HEK293 (cell line): ENCODE measurements at regions not wholly inside any gene's neighbourhood (a gene's known extent, or its start where the extent isn't known, plus 50 kb on each side); places are given as distances from the start of the nearest gene placed in this dataset.

Source experiments
- CTCF ChIA-PET: fragments of 350-600 bp; formaldehyde crosslinking; extraction: SDS; loops from one replicate; lab custom pipeline; 2021; ENCODE audit warnings: antibody characterized with exemption; lab: Yijun Ruan, JAX
- POLR2A ChIA-PET: fragments of 300-600 bp; formaldehyde crosslinking; extraction: SDS; loops from one replicate; lab custom pipeline; 2020; ENCODE audit warnings: antibody characterized with exemption, inconsistent platforms; lab: Yijun Ruan, JAX
- H3K27ac ChIP-seq: fragments of 200-500 bp; sonication (Bioruptor generic); 2 replicates; pipeline ENCODE4 v1.5.1; 2014; ENCODE audit warnings: low read depth, low read length, control low read depth, inconsistent platforms; ENCODE audit errors: extremely low read depth
- H3K36me3 ChIP-seq, 2 experiments: fragments of 200-500 bp in 1 of 2; sonication (Bioruptor generic) in 1 of 2; 1 replicate in 1 of 2; 2 replicates in 1 of 2; pipeline ENCODE4 v1.5.1; 2014 to 2017; ENCODE audit warnings: inconsistent platforms in 2 of 2, low read length in 2 of 2; ENCODE audit not compliant: control insufficient read depth in 2 of 2, insufficient read depth in 1 of 2
- H3K4me1 ChIP-seq: fragments of 200-500 bp; sonication (Bioruptor generic); 2 replicates; pipeline ENCODE4 v1.5.1; 2014; ENCODE audit warnings: mild to moderate bottlenecking, low read length, inconsistent platforms; ENCODE audit not compliant: control insufficient read depth, insufficient read depth
- H3K4me3 ChIP-seq: 2 replicates; pipeline ENCODE4 v1.5.1; 2011; ENCODE audit warnings: low read depth, mild to moderate bottlenecking, control low read depth, low read length, moderate library complexity
- H3K9me3 ChIP-seq: fragments of 200-500 bp; sonication (Bioruptor generic); 2 replicates; pipeline ENCODE4 v1.5.1; 2014; ENCODE audit warnings: low read depth, low read length, inconsistent platforms; ENCODE audit not compliant: control insufficient read depth, insufficient read depth
- ATF2 ChIP-seq: fragments of 450-650 bp; formaldehyde crosslinking; IDR thresholded peaks from 2 replicates; pipeline ENCODE4 v1.5.1; 2016; ENCODE audit warnings: missing biosample characterization, missing genetic modification characterization, low read depth
- BCL11A ChIP-seq: fragments of 450-650 bp; formaldehyde crosslinking; IDR thresholded peaks from 2 replicates; pipeline ENCODE4 v1.5.1; 2016; ENCODE audit warnings: low read depth, missing biosample characterization, missing genetic modification characterization
- REPIN1 ChIP-seq: fragments of 450-650 bp; formaldehyde crosslinking; IDR thresholded peaks from 2 replicates; pipeline ENCODE4 v1.5.1; 2017; ENCODE audit warnings: missing biosample characterization, missing genetic modification characterization, low read depth
- SETDB1 ChIP-seq: IDR thresholded peaks from one replicate; pipeline ENCODE4 v1.6.1; 2017; ENCODE audit warnings: mild to moderate bottlenecking, low read length, moderate library complexity, mixed read lengths; ENCODE audit not compliant: insufficient read length
- SP7 ChIP-seq: fragments of 450-650 bp; formaldehyde crosslinking; IDR thresholded peaks from 2 replicates; pipeline ENCODE4 v1.5.1; 2016; ENCODE audit warnings: missing biosample characterization, missing genetic modification characterization
- TRIM28 ChIP-seq: IDR thresholded peaks from 2 replicates; pipeline ENCODE4 v1.6.1; 2011; ENCODE audit warnings: low read length, control low read depth, borderline replicate concordance
- ZBTB11 ChIP-seq: fragments of 450-650 bp; formaldehyde crosslinking; conservative IDR thresholded peaks from 2 replicates; pipeline ENCODE4 v1.5.1; 2016; ENCODE audit warnings: low read depth, missing biosample characterization, missing genetic modification characterization
- ZBTB17 ChIP-seq: fragments of 450-650 bp; formaldehyde crosslinking; IDR thresholded peaks from 2 replicates; pipeline ENCODE4 v1.5.1; 2016; ENCODE audit warnings: missing biosample characterization, missing genetic modification characterization
- ZBTB21 ChIP-seq: fragments of 450-650 bp; formaldehyde crosslinking; IDR thresholded peaks from 2 replicates; pipeline ENCODE4 v1.5.1; 2017; ENCODE audit warnings: missing biosample characterization, missing genetic modification characterization
- ZNF132 ChIP-seq: fragments of 450-650 bp; formaldehyde crosslinking; IDR thresholded peaks from 2 replicates; pipeline ENCODE4 v1.5.1; 2017; ENCODE audit warnings: missing biosample characterization, missing genetic modification characterization, borderline replicate concordance
- ZNF138 ChIP-seq: fragments of 450-650 bp; formaldehyde crosslinking; IDR thresholded peaks from 2 replicates; pipeline ENCODE4 v1.5.1; 2016; ENCODE audit warnings: missing biosample characterization, missing genetic modification characterization, borderline replicate concordance
- ZNF140 ChIP-seq: fragments of 450-650 bp; formaldehyde crosslinking; IDR thresholded peaks from 2 replicates; pipeline ENCODE4 v1.5.1; 2016; ENCODE audit warnings: missing biosample characterization, missing genetic modification characterization
- ZNF174 ChIP-seq: fragments of 450-650 bp; formaldehyde crosslinking; IDR thresholded peaks from 2 replicates; pipeline ENCODE4 v1.5.0; 2017; ENCODE audit warnings: missing biosample characterization, mild to moderate bottlenecking, missing genetic modification characterization
- ZNF18 ChIP-seq: fragments of 450-650 bp; formaldehyde crosslinking; IDR thresholded peaks from 2 replicates; pipeline ENCODE4 v1.5.1; 2016; ENCODE audit warnings: missing biosample characterization, missing genetic modification characterization
- ZNF239 ChIP-seq: fragments of 450-650 bp; formaldehyde crosslinking; IDR thresholded peaks from 2 replicates; pipeline ENCODE4 v1.5.1; 2016; ENCODE audit warnings: missing biosample characterization, missing genetic modification characterization
- ZNF335 ChIP-seq: fragments of 450-650 bp; formaldehyde crosslinking; conservative IDR thresholded peaks from 2 replicates; pipeline ENCODE4 v1.5.1; 2016; ENCODE audit warnings: missing biosample characterization, missing genetic modification characterization
- ZNF510 ChIP-seq: fragments of 450-650 bp; formaldehyde crosslinking; IDR thresholded peaks from 2 replicates; pipeline ENCODE4 v1.5.1; 2018; ENCODE audit warnings: mild to moderate bottlenecking, missing genetic modification characterization, missing biosample characterization; ENCODE audit not compliant: insufficient replicate concordance
- ZNF514 ChIP-seq: fragments of 450-650 bp; formaldehyde crosslinking; IDR thresholded peaks from 2 replicates; pipeline ENCODE4 v1.5.1; 2016; ENCODE audit warnings: missing biosample characterization, missing genetic modification characterization
- ZNF596 ChIP-seq: fragments of 450-650 bp; IDR thresholded peaks from 2 replicates; pipeline ENCODE4 v1.5.0; 2018; ENCODE audit warnings: missing biosample characterization, mild to moderate bottlenecking, missing genetic modification characterization, moderate library complexity
- ZNF704 ChIP-seq: fragments of 450-650 bp; formaldehyde crosslinking; IDR thresholded peaks from 2 replicates; pipeline ENCODE4 v1.5.1; 2016; ENCODE audit warnings: missing biosample characterization, missing genetic modification characterization
- ZNF776 ChIP-seq: fragments of 450-650 bp; formaldehyde crosslinking; IDR thresholded peaks from 2 replicates; pipeline ENCODE4 v1.5.0; 2017; ENCODE audit warnings: missing biosample characterization, missing genetic modification characterization, borderline replicate concordance

GRCh38 chr6:113713665-113714064 lies 143.5 kb upstream of the MARCKS start:
- ChIA-PET CTCF (interaction anchor here (0.7 kb wide), 1 partner anchor 154 kb away, joined by 3 read pairs; no protein-coding TSS in a partner anchor), POLR2A (no interaction called here)
- no peaks in the 10 kb centered on the region; a peak in 1 of 3 replicates for H3K36me3 ChIP-seq
- H3K9me3 ChIP-seq, result no peaks in the 10 kb centered on the region
- no peak overlapping the region for H3K27ac ChIP-seq
- no peak overlapping the region for H3K4me3 ChIP-seq
- H3K4me1 ChIP-seq, result no peaks in the 10 kb centered on the region
- TF ChIP-seq ZNF335 (tag by site-specific recombination) (no peak), SETDB1 (no peak), REPIN1 (no peak), ZNF704 (tag by site-specific recombination) (no peak), ZNF239 (no peak), ZNF596 (tag by site-specific recombination) (no peak), ZNF514 (tag by site-specific recombination) (no peak), ZBTB11 (tag by site-specific recombination) (no peak)

GRCh38 chr6:113718588-113718987 lies 138.6 kb upstream of the MARCKS start:
- Histone ChIP-seq H3K4me1 (no peaks in the 10 kb centered on the region), H3K4me3 (no peak overlapping the region), H3K36me3 (no peaks in the 10 kb centered on the region), H3K27ac (no peak overlapping the region), H3K9me3 (no peaks in the 10 kb centered on the region)
- ChIA-PET CTCF (interaction anchor here (0.6 to 1.0 kb wide), 3 partner anchors 18 to 161 kb away, joined by 3 read pairs; no protein-coding TSS in a partner anchor), POLR2A (no interaction called here)
- TF ChIP-seq ZNF335 (tag by site-specific recombination) (no peak), ZNF510 (tag by site-specific recombination) (peak; percentile 93), ZNF174 (tag by site-specific recombination) (no peak)

GRCh38 chr6:113719064-113719463 lies 138.1 kb upstream of the MARCKS start:
- POLR2A ChIA-PET, result interaction anchor here (0.6 kb wide), 1 partner anchor 87 kb away, joined by 3 read pairs; no protein-coding TSS in a partner anchor
- Histone ChIP-seq H3K9me3 (no peaks in the 10 kb centered on the region), H3K27ac (no peak overlapping the region), H3K4me1 (no peaks in the 10 kb centered on the region), H3K36me3 (no peaks in the 10 kb centered on the region), H3K4me3 (no peak overlapping the region)
- CTCF ChIA-PET, result interaction anchor here (0.9 to 1.0 kb wide), 2 partner anchors 17 to 160 kb away, joined by 3 read pairs; no protein-coding TSS in a partner anchor
- TF ChIP-seq TRIM28, result peak; percentile 49; the same call in 1 of the 2 replicates
- TF ChIP-seq BCL11A, result no peak

- no peak overlapping the region for H3K27ac ChIP-seq
- no peaks in the 10 kb centered on the region for H3K9me3 ChIP-seq
- no peaks in the 10 kb centered on the region for H3K4me1 ChIP-seq
- H3K36me3 ChIP-seq, result no peaks in the 10 kb centered on the region
- no peak overlapping the region for H3K4me3 ChIP-seq
- ChIA-PET CTCF (interaction anchor here (0.9 to 1.0 kb wide), 4 partner anchors 17 to 160 kb away, joined by 3 to 4 read pairs (median 3); no protein-coding TSS in a partner anchor), POLR2A (interaction anchor here (0.6 kb wide), 1 partner anchor 86 kb away, joined by 3 read pairs; no protein-coding TSS in a partner anchor)
- TF ChIP-seq ZNF140 (tag by site-specific recombination), result no peak
- 0 out of 2 replicates have a peak, but pooled peaks have one; percentile 15 for TF ChIP-seq SP7 (tag by site-specific recombination)
- TF ChIP-seq ZNF18 (tag by site-specific recombination), result no peak
- peak; percentile 86 for TF ChIP-seq ATF2
- no peak for TF ChIP-seq ZBTB17 (tag by site-specific recombination)
- TF ChIP-seq ZNF138 (tag by site-specific recombination), result no peak
- TF ChIP-seq ZNF132, result no peak
- TF ChIP-seq ZBTB21 (tag by site-specific recombination), result 0 out of 2 replicates have a peak, but pooled peaks have one; percentile 26
- no peak for TF ChIP-seq ZNF776 (tag by site-specific recombination)
Measured at GRCh38 chr6:113719545-113719944, 137.6 kb upstream of the MARCKS start.
